PC-3 (cell line): ENCODE measurements at regions not wholly inside any gene's neighbourhood (a gene's known extent, or its start where the extent isn't known, plus 50 kb on each side); places are given as distances from the start of the nearest gene placed in this dataset.

Experiments used
- EZH2 ChIP-seq: fragments of 300-600 bp; sonication (generic); IDR thresholded peaks from one replicate; pipeline ENCODE4 v1.6.1; 2017; ENCODE audit warnings: antibody characterized with exemption, mild to moderate bottlenecking, low read length; ENCODE audit not compliant: unreplicated experiment
- TF ChIP-seq, protein P1 (sequence below): fragments of 300-600 bp; sonication (generic); conservative IDR thresholded peaks from 2 replicates; pipeline ENCODE4 v1.5.1; 2017; ENCODE audit warnings: antibody characterized with exemption, low read depth, mild to moderate bottlenecking, low read length

DNA sequence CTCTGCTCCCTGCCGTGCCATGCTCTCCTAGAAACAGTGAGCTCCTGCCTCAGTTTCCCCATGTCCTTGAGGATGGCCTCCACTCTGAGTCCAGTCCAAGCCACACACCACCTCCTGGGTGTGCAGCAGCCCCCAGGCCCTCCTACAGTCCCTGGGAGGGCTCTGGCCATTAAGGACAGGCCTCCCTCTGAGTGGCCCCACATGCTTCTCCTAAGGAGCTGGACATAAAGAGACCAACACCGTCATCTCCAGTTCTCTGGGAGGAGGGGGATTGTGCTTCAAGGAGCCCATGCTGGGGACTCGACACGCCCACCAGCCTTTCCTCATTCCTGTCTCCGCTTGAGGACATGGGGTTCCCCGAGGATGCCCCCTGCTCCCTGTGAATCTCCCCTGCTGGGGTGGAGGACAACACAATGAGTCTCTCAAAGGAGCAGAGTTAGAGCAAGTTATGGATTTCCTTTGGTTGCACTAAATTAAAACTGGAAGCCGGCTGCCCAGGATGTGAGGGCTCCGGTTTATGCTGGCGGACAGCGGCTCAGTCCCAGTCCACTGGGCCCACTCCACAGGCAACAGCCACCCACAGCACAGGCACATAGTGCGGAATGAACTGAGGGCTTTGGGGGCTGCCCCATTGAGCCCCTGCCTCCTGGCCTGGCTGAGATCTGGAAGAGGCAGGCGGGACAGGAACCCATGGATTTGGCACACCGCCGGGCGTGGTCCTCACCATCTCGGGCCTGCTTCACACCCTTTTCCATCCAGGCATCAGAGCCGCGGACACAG, 165.6 kb upstream of the IQSEC1 start:
- TF ChIP-seq, protein P1, sequence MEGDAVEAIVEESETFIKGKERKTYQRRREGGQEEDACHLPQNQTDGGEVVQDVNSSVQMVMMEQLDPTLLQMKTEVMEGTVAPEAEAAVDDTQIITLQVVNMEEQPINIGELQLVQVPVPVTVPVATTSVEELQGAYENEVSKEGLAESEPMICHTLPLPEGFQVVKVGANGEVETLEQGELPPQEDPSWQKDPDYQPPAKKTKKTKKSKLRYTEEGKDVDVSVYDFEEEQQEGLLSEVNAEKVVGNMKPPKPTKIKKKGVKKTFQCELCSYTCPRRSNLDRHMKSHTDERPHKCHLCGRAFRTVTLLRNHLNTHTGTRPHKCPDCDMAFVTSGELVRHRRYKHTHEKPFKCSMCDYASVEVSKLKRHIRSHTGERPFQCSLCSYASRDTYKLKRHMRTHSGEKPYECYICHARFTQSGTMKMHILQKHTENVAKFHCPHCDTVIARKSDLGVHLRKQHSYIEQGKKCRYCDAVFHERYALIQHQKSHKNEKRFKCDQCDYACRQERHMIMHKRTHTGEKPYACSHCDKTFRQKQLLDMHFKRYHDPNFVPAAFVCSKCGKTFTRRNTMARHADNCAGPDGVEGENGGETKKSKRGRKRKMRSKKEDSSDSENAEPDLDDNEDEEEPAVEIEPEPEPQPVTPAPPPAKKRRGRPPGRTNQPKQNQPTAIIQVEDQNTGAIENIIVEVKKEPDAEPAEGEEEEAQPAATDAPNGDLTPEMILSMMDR = no peak
- TF ChIP-seq EZH2 = no peak
